IMR-90 (cell line): ENCODE measurements at regions not wholly inside any gene's neighbourhood (a gene's known extent, or its start where the extent isn't known, plus 50 kb on each side); places are given as distances from the start of the nearest gene placed in this dataset.

ENCODE experiments used
- ATAC-seq: fragments of 200-7000 bp; cut with Tn5 transposase; 2 replicates; pipeline ENCODE4 v1.9.1; 2020; ENCODE audit warnings: low read depth, mild to moderate bottlenecking, moderate library complexity
- BruUV-seq: library from RNA; stranded (reverse); fragments of 400-500 nt; replicated peaks from 2 replicates; lab custom pipeline; 2021; lab: Mats Ljungman, UMichigan
- CTCF ChIA-PET: fragments of 300-600 bp; formaldehyde crosslinking; extraction: SDS; loops from one replicate; lab custom pipeline; 2021; ENCODE audit warnings: antibody characterized with exemption; lab: Yijun Ruan, JAX
- POLR2A ChIA-PET: fragments of 300-600 bp; sonication (Branson Sonifier 250); formaldehyde crosslinking; loops from one replicate; lab custom pipeline; 2022; ENCODE audit warnings: antibody characterized with exemption; ENCODE audit not compliant: unreplicated experiment; lab: Charles Lee
- DNase-seq: peaks from one replicate; pipeline ENCODE4 v3.0.0; 2013
- H2AFZ ChIP-seq: replicated peaks from 2 replicates; pipeline ENCODE3; 2013; ENCODE audit warnings: low read length, mild to moderate bottlenecking; ENCODE audit not compliant: poor library complexity
- H2AK5ac ChIP-seq: 2 replicates; pipeline ENCODE4 v1.6.1; 2013; ENCODE audit warnings: low read depth, low read length, inconsistent platforms
- H2AK9ac ChIP-seq: replicated peaks from 2 replicates; pipeline ENCODE3; 2013; ENCODE audit warnings: mild to moderate bottlenecking, low read depth, low read length, moderate library complexity; ENCODE audit not compliant: poor library complexity
- H2BK120ac ChIP-seq: 2 replicates; pipeline ENCODE4 v1.6.1; 2013; ENCODE audit warnings: low read depth, low read length, inconsistent platforms
- H2BK15ac ChIP-seq: 3 replicates; pipeline ENCODE4 v1.6.1; 2013; ENCODE audit warnings: low read depth, low read length, inconsistent platforms
- H2BK20ac ChIP-seq: 2 replicates; pipeline ENCODE4 v1.6.1; 2013; ENCODE audit warnings: low read depth, mild to moderate bottlenecking, inconsistent platforms, low read length, moderate library complexity
- H2BK5ac ChIP-seq: 2 replicates; pipeline ENCODE4 v1.6.1; 2013; ENCODE audit warnings: mild to moderate bottlenecking, low read depth, low read length, inconsistent platforms; ENCODE audit not compliant: poor library complexity, severe bottlenecking
- H3K14ac ChIP-seq: replicated peaks from 2 replicates; pipeline ENCODE4 v1.6.1; 2013; ENCODE audit warnings: low read depth, low read length, inconsistent platforms
- H3K18ac ChIP-seq: 2 replicates; pipeline ENCODE4 v1.6.1; 2013; ENCODE audit warnings: low read depth, low read length, control low read depth
- H3K23ac ChIP-seq: 2 replicates; pipeline ENCODE4 v1.6.1; 2013; ENCODE audit warnings: low read depth, low read length, inconsistent platforms
- H3K27ac ChIP-seq: 2 replicates; pipeline ENCODE4 v1.5.1; 2013; ENCODE audit warnings: mild to moderate bottlenecking, control low read depth, low read length; ENCODE audit not compliant: insufficient read depth
- H3K27me3 ChIP-seq: 2 replicates; pipeline ENCODE4 v1.6.1; 2013; ENCODE audit warnings: low read length; ENCODE audit not compliant: control insufficient read depth, insufficient read depth
- H3K36me3 ChIP-seq: 2 replicates; pipeline ENCODE4 v1.6.1; 2013; ENCODE audit warnings: low read length, mixed read lengths; ENCODE audit not compliant: control insufficient read depth, insufficient read depth
- H3K4ac ChIP-seq: 2 replicates; pipeline ENCODE4 v1.6.1; 2013; ENCODE audit warnings: low read depth, low read length, inconsistent platforms
- H3K4me1 ChIP-seq: 2 replicates; pipeline ENCODE4 v1.6.1; 2013; ENCODE audit warnings: low read length, mixed read lengths; ENCODE audit not compliant: control insufficient read depth, insufficient read depth
- H3K4me2 ChIP-seq: 2 replicates; pipeline ENCODE4 v1.6.1; 2013; ENCODE audit warnings: low read depth, mild to moderate bottlenecking, control low read depth, low read length, moderate library complexity
- H3K4me3 ChIP-seq: 2 replicates; pipeline ENCODE4 v1.5.1; 2013; ENCODE audit warnings: low read depth, mild to moderate bottlenecking, control low read depth, low read length, moderate library complexity; ENCODE audit not compliant: insufficient read depth
- H3K56ac ChIP-seq: 2 replicates; pipeline ENCODE4 v1.6.1; 2013; ENCODE audit warnings: low read length, inconsistent platforms; ENCODE audit not compliant: insufficient read depth; ENCODE audit errors: extremely low read depth
- H3K79me1 ChIP-seq, 2 experiments: 2 replicates each; pipeline ENCODE4 v1.6.1; 2013; ENCODE audit warnings: low read length in 2 of 2, inconsistent platforms in 1 of 2, low read depth in 1 of 2
- H3K9ac ChIP-seq: 2 replicates; pipeline ENCODE4 v1.6.1; 2013; ENCODE audit warnings: low read depth, low read length, control low read depth
- H3K9me1 ChIP-seq: 2 replicates; pipeline ENCODE4 v1.6.1; 2013; ENCODE audit warnings: low read length, inconsistent platforms; ENCODE audit not compliant: insufficient read depth
- H3K9me3 ChIP-seq: 2 replicates; pipeline ENCODE4 v1.6.1; 2013; ENCODE audit warnings: low read length; ENCODE audit not compliant: control insufficient read depth, insufficient read depth
- H4K20me1 ChIP-seq: 2 replicates; pipeline ENCODE4 v1.6.1; 2013; ENCODE audit warnings: low read length, inconsistent platforms; ENCODE audit not compliant: insufficient read depth
- H4K5ac ChIP-seq: 2 replicates; pipeline ENCODE4 v1.6.1; 2013; ENCODE audit warnings: mild to moderate bottlenecking, low read depth, low read length, control low read depth
- H4K8ac ChIP-seq, 2 experiments: 2 replicates each; pipeline ENCODE4 v1.6.1; 2013; ENCODE audit warnings: low read depth in 2 of 2, low read length in 2 of 2, control low read depth in 1 of 2, inconsistent platforms in 1 of 2
- H4K91ac ChIP-seq: 2 replicates; pipeline ENCODE4 v1.6.1; 2013; ENCODE audit warnings: low read depth, low read length, inconsistent platforms; ENCODE audit not compliant: insufficient read depth
- BHLHE40 ChIP-seq: fragments of 150-350 bp; IDR thresholded peaks from 2 replicates; pipeline ENCODE4 v1.6.1; 2016; ENCODE audit warnings: mild to moderate bottlenecking, low read depth, low read length
- CEBPB ChIP-seq: IDR thresholded peaks from 2 replicates; pipeline ENCODE4 v1.6.1; 2012; ENCODE audit warnings: low read depth, low read length, improper control_type of control experiment
- CHD1 ChIP-seq: IDR thresholded peaks from 2 replicates; pipeline ENCODE4 v1.6.1; 2012; ENCODE audit warnings: low read depth, low read length, improper control_type of control experiment
- FOS ChIP-seq: fragments of 150-350 bp; IDR thresholded peaks from 2 replicates; pipeline ENCODE4 v1.6.1; 2016; ENCODE audit warnings: low read depth, low read length
- MAFK ChIP-seq: IDR thresholded peaks from 2 replicates; pipeline ENCODE4 v1.6.1; 2012; ENCODE audit warnings: low read depth, low read length, improper control_type of control experiment
- MAZ ChIP-seq: IDR thresholded peaks from 2 replicates; pipeline ENCODE4 v1.6.1; 2012; ENCODE audit warnings: low read depth, mild to moderate bottlenecking, low read length, improper control_type of control experiment, moderate library complexity, borderline replicate concordance
- MXI1 ChIP-seq: IDR thresholded peaks from 2 replicates; pipeline ENCODE4 v1.6.1; 2012; ENCODE audit warnings: low read depth, mild to moderate bottlenecking, low read length, moderate library complexity, borderline replicate concordance
- NFE2L2 ChIP-seq: fragments of 150-350 bp; IDR thresholded peaks from 2 replicates; pipeline ENCODE4 v1.6.1; 2016; ENCODE audit warnings: low read depth, mild to moderate bottlenecking, low read length
- POLR2A ChIP-seq: IDR thresholded peaks from 2 replicates; pipeline ENCODE4 v1.6.1; 2012; ENCODE audit warnings: mild to moderate bottlenecking, low read depth, low read length
- RAD21 ChIP-seq: IDR thresholded peaks from 2 replicates; pipeline ENCODE4 v1.6.1; 2012; ENCODE audit warnings: low read length, improper control_type of control experiment
- RCOR1 ChIP-seq: IDR thresholded peaks from 2 replicates; pipeline ENCODE4 v1.6.1; 2012; ENCODE audit warnings: mild to moderate bottlenecking, low read length, improper control_type of control experiment; ENCODE audit not compliant: insufficient replicate concordance
- RFX5 ChIP-seq: IDR thresholded peaks from 2 replicates; pipeline ENCODE4 v1.8.0; 2012; ENCODE audit warnings: low read depth, mild to moderate bottlenecking, low read length, moderate library complexity
- SMC3 ChIP-seq: fragments of 150-350 bp; IDR thresholded peaks from 2 replicates; pipeline ENCODE4 v1.6.1; 2016; ENCODE audit warnings: low read depth, mild to moderate bottlenecking, antibody characterized with exemption, low read length, moderate library complexity
- WGBS, 2 experiments: methylation state at CpG; one replicate each; pipeline versions ENCODE4 v1.1.5 to v1.1.7; 2013; ENCODE audit warnings: missing lambda C conversion rate in 2 of 2; ENCODE audit not compliant: insufficient read length in 1 of 2; ENCODE audit errors: extremely low coverage in 2 of 2; 5-methylcytosine and 5-hydroxymethylcytosine counted together
- dilution Hi-C: fragments of 300-500 bp; cut with HindIII; formaldehyde crosslinking; loops from one replicate; pipeline ENCODE4 v1.14.3; 2018; ENCODE audit warnings: low sequenced_read_pairs; ENCODE audit not compliant: unreplicated experiment
- in situ Hi-C: fragments of 300-500 bp; cut with MboI; formaldehyde crosslinking; loops from 3 replicates; pipeline ENCODE4 v1.14.3; 2019; ENCODE audit warnings: low sequenced_read_pairs, inconsistent platforms, mixed read lengths
- intact Hi-C: fragments of 100-400 bp; cut with micrococcal nuclease; formaldehyde crosslinking; loops from 2 replicates; pipeline ENCODE4 v1.10.0; 2022
- TF ChIP-seq, protein P1 (sequence below): fragments of 150-350 bp; IDR thresholded peaks from 2 replicates; pipeline ENCODE4 v1.6.1; 2017; ENCODE audit warnings: mild to moderate bottlenecking, antibody characterized with exemption, low read length, low read depth
- TF ChIP-seq, protein P2 (sequence below): fragments of 150-350 bp; IDR thresholded peaks from 2 replicates; pipeline ENCODE4 v1.6.1; 2016; ENCODE audit warnings: low read depth, mild to moderate bottlenecking, low read length, moderate library complexity, borderline replicate concordance
- TF ChIP-seq, protein P3 (sequence below): conservative IDR thresholded peaks from 2 replicates; pipeline ENCODE4 v1.5.1; 2012; ENCODE audit warnings: mild to moderate bottlenecking, low read depth, low read length, improper control_type of control experiment

DNA sequence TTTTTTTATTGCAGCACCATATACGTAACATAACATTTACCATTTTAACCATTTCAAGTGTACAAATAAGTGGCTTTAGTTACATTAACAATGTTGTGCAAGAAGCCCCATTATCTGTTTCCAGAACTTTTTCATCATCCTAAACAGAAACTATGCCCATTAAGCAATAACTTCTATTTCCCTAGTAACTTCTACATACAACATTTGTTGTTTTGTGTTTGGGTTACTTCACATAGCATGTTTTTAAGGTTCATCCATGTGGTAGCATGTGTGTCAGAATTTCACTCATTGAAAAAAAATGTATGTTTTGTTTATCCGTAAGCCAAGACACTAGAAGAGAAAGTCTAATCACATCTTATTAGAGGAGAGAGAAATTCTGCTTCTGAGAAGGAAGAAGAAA, 450.5 kb upstream of the PDZRN3 start:
- H3K4ac ChIP-seq: no peak overlapping the region
- in situ Hi-C loops (no loop called here), dilution Hi-C loops (no loop called here), intact Hi-C loops (no loop called here)
- no peak overlapping the region for H3K9ac ChIP-seq
- H2AFZ ChIP-seq: no peak overlapping the region
- H3K14ac ChIP-seq: no peak overlapping the region
- ChIA-PET CTCF (no interaction called here), POLR2A (no interaction called here)
- H3K27ac ChIP-seq: no peak overlapping the region
- H3K9me3 ChIP-seq: no peaks in the 10 kb centered on the region
- H3K9me1 ChIP-seq: no peaks in the 10 kb centered on the region
- H4K91ac ChIP-seq: no peak overlapping the region
- no peak overlapping the region for H3K4me2 ChIP-seq
- no peak overlapping the region for H2BK20ac ChIP-seq
- ATAC-seq (no peak), DNase-seq (no peak)
- H2BK120ac ChIP-seq: no peak overlapping the region
- TF ChIP-seq CHD1: no peak
- TF ChIP-seq RCOR1: no peak
- TF ChIP-seq BHLHE40: no peak
- no peak for TF ChIP-seq RFX5
- TF ChIP-seq FOS: no peak
- no peak for TF ChIP-seq NFE2L2
- TF ChIP-seq MAFK: no peak
- no peak for TF ChIP-seq MXI1
- TF ChIP-seq, protein P1, sequence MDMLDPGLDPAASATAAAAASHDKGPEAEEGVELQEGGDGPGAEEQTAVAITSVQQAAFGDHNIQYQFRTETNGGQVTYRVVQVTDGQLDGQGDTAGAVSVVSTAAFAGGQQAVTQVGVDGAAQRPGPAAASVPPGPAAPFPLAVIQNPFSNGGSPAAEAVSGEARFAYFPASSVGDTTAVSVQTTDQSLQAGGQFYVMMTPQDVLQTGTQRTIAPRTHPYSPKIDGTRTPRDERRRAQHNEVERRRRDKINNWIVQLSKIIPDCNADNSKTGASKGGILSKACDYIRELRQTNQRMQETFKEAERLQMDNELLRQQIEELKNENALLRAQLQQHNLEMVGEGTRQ: no peak
- no peak for TF ChIP-seq CEBPB
- TF ChIP-seq POLR2A: no peak
- no peak for TF ChIP-seq RAD21
- TF ChIP-seq, protein P2, sequence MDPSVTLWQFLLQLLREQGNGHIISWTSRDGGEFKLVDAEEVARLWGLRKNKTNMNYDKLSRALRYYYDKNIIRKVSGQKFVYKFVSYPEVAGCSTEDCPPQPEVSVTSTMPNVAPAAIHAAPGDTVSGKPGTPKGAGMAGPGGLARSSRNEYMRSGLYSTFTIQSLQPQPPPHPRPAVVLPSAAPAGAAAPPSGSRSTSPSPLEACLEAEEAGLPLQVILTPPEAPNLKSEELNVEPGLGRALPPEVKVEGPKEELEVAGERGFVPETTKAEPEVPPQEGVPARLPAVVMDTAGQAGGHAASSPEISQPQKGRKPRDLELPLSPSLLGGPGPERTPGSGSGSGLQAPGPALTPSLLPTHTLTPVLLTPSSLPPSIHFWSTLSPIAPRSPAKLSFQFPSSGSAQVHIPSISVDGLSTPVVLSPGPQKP: no peak
- TF ChIP-seq, protein P3, sequence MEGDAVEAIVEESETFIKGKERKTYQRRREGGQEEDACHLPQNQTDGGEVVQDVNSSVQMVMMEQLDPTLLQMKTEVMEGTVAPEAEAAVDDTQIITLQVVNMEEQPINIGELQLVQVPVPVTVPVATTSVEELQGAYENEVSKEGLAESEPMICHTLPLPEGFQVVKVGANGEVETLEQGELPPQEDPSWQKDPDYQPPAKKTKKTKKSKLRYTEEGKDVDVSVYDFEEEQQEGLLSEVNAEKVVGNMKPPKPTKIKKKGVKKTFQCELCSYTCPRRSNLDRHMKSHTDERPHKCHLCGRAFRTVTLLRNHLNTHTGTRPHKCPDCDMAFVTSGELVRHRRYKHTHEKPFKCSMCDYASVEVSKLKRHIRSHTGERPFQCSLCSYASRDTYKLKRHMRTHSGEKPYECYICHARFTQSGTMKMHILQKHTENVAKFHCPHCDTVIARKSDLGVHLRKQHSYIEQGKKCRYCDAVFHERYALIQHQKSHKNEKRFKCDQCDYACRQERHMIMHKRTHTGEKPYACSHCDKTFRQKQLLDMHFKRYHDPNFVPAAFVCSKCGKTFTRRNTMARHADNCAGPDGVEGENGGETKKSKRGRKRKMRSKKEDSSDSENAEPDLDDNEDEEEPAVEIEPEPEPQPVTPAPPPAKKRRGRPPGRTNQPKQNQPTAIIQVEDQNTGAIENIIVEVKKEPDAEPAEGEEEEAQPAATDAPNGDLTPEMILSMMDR: no peak
- no peak for TF ChIP-seq MAZ
- TF ChIP-seq SMC3: no peak
- no peaks in the 10 kb centered on the region for H3K27me3 ChIP-seq
- H4K8ac ChIP-seq: no peak overlapping the region
- H2AK9ac ChIP-seq: no peak overlapping the region
- no TSS peak for BruUV-seq
- WGBS, 2 experiments: no CpG with 5 or more reads among the region's 2 CpGs
- H3K18ac ChIP-seq: no peak overlapping the region
- no peak overlapping the region for H2BK5ac ChIP-seq
- no peaks in the 10 kb centered on the region for H3K36me3 ChIP-seq
- no peak overlapping the region for H4K5ac ChIP-seq
- H2BK15ac ChIP-seq: no peak overlapping the region
- H3K79me1 ChIP-seq: no peaks in the 10 kb centered on the region
- H2AK5ac ChIP-seq: no peak overlapping the region
- no peak overlapping the region for H3K4me3 ChIP-seq
- no peak overlapping the region for H3K56ac ChIP-seq
- H4K20me1 ChIP-seq: no peaks in the 10 kb centered on the region
- no peaks in the 10 kb centered on the region for H3K4me1 ChIP-seq
- H3K23ac ChIP-seq: no peak overlapping the region
